GM23338 (cell line): ENCODE measurements at regions not wholly inside any gene's neighbourhood (a gene's known extent, or its start where the extent isn't known, plus 50 kb on each side); places are given as distances from the start of the nearest gene placed in this dataset.

ENCODE experiments used
- ATAC-seq: fragments of 200-7000 bp; cut with Tn5 transposase; 3 replicates; pipeline ENCODE4 v1.9.1; 2020
- DNase-seq: peaks from one replicate; pipeline ENCODE4 v3.0.0-alpha.2; 2015; ENCODE audit warnings: low spot score
- H2AFZ ChIP-seq: fragments of 200-600 bp; sonication (generic); 2 replicates; pipeline ENCODE4 v1.8.0; 2016; ENCODE audit warnings: antibody characterized with exemption, mild to moderate bottlenecking, moderate library complexity
- H3F3A ChIP-seq: fragments of 200-600 bp; sonication (generic); replicated peaks from 2 replicates; pipeline ENCODE4 v1.8.0; 2017; ENCODE audit warnings: antibody characterized with exemption, mixed run types, low read depth
- H3K27ac ChIP-seq: fragments of 200-600 bp; sonication (generic); 2 replicates; pipeline ENCODE4 v1.6.1; 2016; ENCODE audit warnings: low read depth
- H3K27me3 ChIP-seq: fragments of 200-600 bp; sonication (generic); 2 replicates; pipeline ENCODE4 v1.8.0; 2016; ENCODE audit warnings: mild to moderate bottlenecking, mixed run types, moderate library complexity; ENCODE audit not compliant: insufficient read depth
- H3K36me3 ChIP-seq: fragments of 200-600 bp; sonication (generic); 2 replicates; pipeline ENCODE4 v1.8.0; 2016; ENCODE audit warnings: mild to moderate bottlenecking; ENCODE audit not compliant: insufficient read depth
- H3K4me1 ChIP-seq: fragments of 200-600 bp; sonication (generic); 2 replicates; pipeline ENCODE4 v1.8.0; 2016; ENCODE audit warnings: mild to moderate bottlenecking, moderate library complexity; ENCODE audit not compliant: insufficient read depth
- H3K4me2 ChIP-seq: fragments of 200-600 bp; sonication (generic); 2 replicates; pipeline ENCODE4 v1.7.1; 2017; ENCODE audit warnings: mixed run types
- H3K4me3 ChIP-seq: fragments of 200-600 bp; sonication (generic); 2 replicates; pipeline ENCODE4 v1.6.1; 2016; ENCODE audit warnings: mixed run types
- H3K79me2 ChIP-seq: fragments of 200-600 bp; sonication (generic); replicated peaks from 2 replicates; pipeline ENCODE4 v1.8.0; 2017; ENCODE audit warnings: mild to moderate bottlenecking; ENCODE audit not compliant: insufficient read depth
- H3K9me2 ChIP-seq: fragments of 200-600 bp; sonication (generic); 2 replicates; pipeline ENCODE4 v1.8.0; 2017; ENCODE audit not compliant: insufficient read depth
- H4K20me1 ChIP-seq: fragments of 200-600 bp; sonication (generic); replicated peaks from 2 replicates; pipeline ENCODE4 v1.8.0; 2017; ENCODE audit warnings: mild to moderate bottlenecking; ENCODE audit not compliant: insufficient read depth
- H3K27ac Mint-ChIP-seq: 2 replicates; pipeline ENCODE4 v1.8.0; 2020; ENCODE audit warnings: inconsistent platforms, mild to moderate bottlenecking, moderate library complexity, mixed read lengths
- H3K27me3 Mint-ChIP-seq: 3 replicates; pipeline ENCODE4 v1.8.0; 2022; ENCODE audit warnings: low read depth, mild to moderate bottlenecking, moderate library complexity, mixed read lengths, inconsistent platforms; ENCODE audit not compliant: insufficient read depth, poor library complexity
- H3K36me3 Mint-ChIP-seq: 3 replicates; pipeline ENCODE4 v1.8.0; 2021; ENCODE audit warnings: low read depth, mild to moderate bottlenecking, inconsistent platforms, moderate library complexity, mixed read lengths
- H3K4me1 Mint-ChIP-seq: 3 replicates; pipeline ENCODE4 v1.8.0; 2020; ENCODE audit warnings: mild to moderate bottlenecking, inconsistent platforms, mixed read lengths
- H3K4me3 Mint-ChIP-seq: 3 replicates; pipeline ENCODE4 v1.8.0; 2021; ENCODE audit warnings: moderate library complexity, mild to moderate bottlenecking, inconsistent platforms, mixed read lengths
- H3K9me3 Mint-ChIP-seq: 3 replicates; pipeline ENCODE4 v1.8.0; 2020; ENCODE audit warnings: moderate library complexity, mild to moderate bottlenecking, inconsistent platforms, mixed read lengths
- CREB1 ChIP-seq: fragments of 250-450 bp; sonication (Bioruptor Pico); IDR thresholded peaks from 2 replicates; pipeline ENCODE4 v1.5.0; 2020; ENCODE audit warnings: low read depth, mild to moderate bottlenecking, moderate library complexity
- EZH2 ChIP-seq: fragments of 200-600 bp; sonication (generic); IDR thresholded peaks from one replicate; pipeline ENCODE4 v1.8.0; 2017; ENCODE audit warnings: antibody characterized with exemption, mild to moderate bottlenecking, low read depth; ENCODE audit not compliant: unreplicated experiment
- EZH2phosphoT487 ChIP-seq: fragments of 200-600 bp; sonication (generic); IDR thresholded peaks from one replicate; pipeline ENCODE4 v1.8.1; 2018; ENCODE audit warnings: antibody characterized with exemption; ENCODE audit not compliant: unreplicated experiment
- POLR2AphosphoS5 ChIP-seq: IDR thresholded peaks from 2 replicates; pipeline ENCODE4 v1.6.1; 2016; ENCODE audit warnings: antibody characterized with exemption, low read depth
- ZNF331 ChIP-seq: fragments of 250-450 bp; sonication (Bioruptor Pico); IDR thresholded peaks from 2 replicates; pipeline ENCODE4 v1.5.0; 2020; ENCODE audit warnings: low read depth, mild to moderate bottlenecking, moderate library complexity
- TF ChIP-seq, protein P1 (sequence below): IDR thresholded peaks from one replicate; pipeline ENCODE4 v1.6.1; 2018; ENCODE audit warnings: antibody characterized with exemption; ENCODE audit not compliant: unreplicated experiment
- TF ChIP-seq, protein P2 (sequence below): IDR thresholded peaks from 2 replicates; pipeline ENCODE4 v1.6.1; 2016; ENCODE audit warnings: antibody characterized with exemption
- TF ChIP-seq, protein P3 (sequence below): fragments of 250-450 bp; sonication (Bioruptor Pico); IDR thresholded peaks from 2 replicates; pipeline ENCODE4 v1.5.0; 2020; ENCODE audit warnings: mild to moderate bottlenecking, moderate library complexity

DNA sequence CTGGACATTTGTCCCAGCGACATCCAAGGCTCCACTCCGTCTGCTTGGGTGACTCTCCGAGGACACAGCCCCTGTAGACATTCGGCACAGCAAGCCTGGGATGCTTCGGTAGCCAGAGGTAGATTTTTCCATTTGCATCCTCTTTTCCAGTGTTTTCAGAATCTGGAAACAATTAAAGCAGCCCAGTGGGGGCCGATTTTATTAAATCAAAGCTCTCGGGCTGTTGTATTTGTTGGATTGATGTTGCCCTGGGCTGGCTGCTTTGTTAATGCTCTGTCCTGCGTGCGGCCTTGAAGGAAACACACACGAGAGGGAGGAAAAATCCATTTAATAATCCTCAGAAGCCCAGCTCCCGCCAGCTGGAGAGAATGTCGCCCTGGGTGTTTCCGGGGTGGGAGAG, 158.1 kb upstream of the CIBAR2 start:
- Mint-ChIP-seq H3K9me3 (no peaks in the 10 kb centered on the region), H3K27ac (no peak overlapping the region), H3K27me3 (peaks cover 11% of the 10 kb centered on the region), H3K4me1 (peaks cover 11% of the 10 kb centered on the region), H3K36me3 (no peaks in the 10 kb centered on the region; the same call in 2 of the 3 replicates), H3K4me3 (no peak overlapping the region)
- Histone ChIP-seq H4K20me1 (no peaks in the 10 kb centered on the region), H3K79me2 (peaks cover 5% of the 10 kb centered on the region; the same call in 1 of the 2 replicates), H3K4me3 (no peak overlapping the region), H2AFZ (no peak overlapping the region), H3K27ac (no peak overlapping the region), H3K4me2 (no peak overlapping the region), H3K27me3 (no peaks in the 10 kb centered on the region), H3F3A (no peaks in the 10 kb centered on the region), H3K9me2 (no peaks in the 10 kb centered on the region), H3K4me1 (no peaks in the 10 kb centered on the region; the same call in 1 of the 2 replicates), H3K36me3 (no peaks in the 10 kb centered on the region)
- no peak for ATAC-seq
- no peak for DNase-seq
- TF ChIP-seq POLR2AphosphoS5 (no peak), CREB1 (CRISPR knock-in tag) (no peak), EZH2 (no peak), ZNF331 (no peak), EZH2phosphoT487 (no peak)
- TF ChIP-seq, protein P1, sequence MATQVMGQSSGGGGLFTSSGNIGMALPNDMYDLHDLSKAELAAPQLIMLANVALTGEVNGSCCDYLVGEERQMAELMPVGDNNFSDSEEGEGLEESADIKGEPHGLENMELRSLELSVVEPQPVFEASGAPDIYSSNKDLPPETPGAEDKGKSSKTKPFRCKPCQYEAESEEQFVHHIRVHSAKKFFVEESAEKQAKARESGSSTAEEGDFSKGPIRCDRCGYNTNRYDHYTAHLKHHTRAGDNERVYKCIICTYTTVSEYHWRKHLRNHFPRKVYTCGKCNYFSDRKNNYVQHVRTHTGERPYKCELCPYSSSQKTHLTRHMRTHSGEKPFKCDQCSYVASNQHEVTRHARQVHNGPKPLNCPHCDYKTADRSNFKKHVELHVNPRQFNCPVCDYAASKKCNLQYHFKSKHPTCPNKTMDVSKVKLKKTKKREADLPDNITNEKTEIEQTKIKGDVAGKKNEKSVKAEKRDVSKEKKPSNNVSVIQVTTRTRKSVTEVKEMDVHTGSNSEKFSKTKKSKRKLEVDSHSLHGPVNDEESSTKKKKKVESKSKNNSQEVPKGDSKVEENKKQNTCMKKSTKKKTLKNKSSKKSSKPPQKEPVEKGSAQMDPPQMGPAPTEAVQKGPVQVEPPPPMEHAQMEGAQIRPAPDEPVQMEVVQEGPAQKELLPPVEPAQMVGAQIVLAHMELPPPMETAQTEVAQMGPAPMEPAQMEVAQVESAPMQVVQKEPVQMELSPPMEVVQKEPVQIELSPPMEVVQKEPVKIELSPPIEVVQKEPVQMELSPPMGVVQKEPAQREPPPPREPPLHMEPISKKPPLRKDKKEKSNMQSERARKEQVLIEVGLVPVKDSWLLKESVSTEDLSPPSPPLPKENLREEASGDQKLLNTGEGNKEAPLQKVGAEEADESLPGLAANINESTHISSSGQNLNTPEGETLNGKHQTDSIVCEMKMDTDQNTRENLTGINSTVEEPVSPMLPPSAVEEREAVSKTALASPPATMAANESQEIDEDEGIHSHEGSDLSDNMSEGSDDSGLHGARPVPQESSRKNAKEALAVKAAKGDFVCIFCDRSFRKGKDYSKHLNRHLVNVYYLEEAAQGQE: no peak
- TF ChIP-seq, protein P2, sequence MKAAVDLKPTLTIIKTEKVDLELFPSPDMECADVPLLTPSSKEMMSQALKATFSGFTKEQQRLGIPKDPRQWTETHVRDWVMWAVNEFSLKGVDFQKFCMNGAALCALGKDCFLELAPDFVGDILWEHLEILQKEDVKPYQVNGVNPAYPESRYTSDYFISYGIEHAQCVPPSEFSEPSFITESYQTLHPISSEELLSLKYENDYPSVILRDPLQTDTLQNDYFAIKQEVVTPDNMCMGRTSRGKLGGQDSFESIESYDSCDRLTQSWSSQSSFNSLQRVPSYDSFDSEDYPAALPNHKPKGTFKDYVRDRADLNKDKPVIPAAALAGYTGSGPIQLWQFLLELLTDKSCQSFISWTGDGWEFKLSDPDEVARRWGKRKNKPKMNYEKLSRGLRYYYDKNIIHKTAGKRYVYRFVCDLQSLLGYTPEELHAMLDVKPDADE: no peak
- TF ChIP-seq, protein P3, sequence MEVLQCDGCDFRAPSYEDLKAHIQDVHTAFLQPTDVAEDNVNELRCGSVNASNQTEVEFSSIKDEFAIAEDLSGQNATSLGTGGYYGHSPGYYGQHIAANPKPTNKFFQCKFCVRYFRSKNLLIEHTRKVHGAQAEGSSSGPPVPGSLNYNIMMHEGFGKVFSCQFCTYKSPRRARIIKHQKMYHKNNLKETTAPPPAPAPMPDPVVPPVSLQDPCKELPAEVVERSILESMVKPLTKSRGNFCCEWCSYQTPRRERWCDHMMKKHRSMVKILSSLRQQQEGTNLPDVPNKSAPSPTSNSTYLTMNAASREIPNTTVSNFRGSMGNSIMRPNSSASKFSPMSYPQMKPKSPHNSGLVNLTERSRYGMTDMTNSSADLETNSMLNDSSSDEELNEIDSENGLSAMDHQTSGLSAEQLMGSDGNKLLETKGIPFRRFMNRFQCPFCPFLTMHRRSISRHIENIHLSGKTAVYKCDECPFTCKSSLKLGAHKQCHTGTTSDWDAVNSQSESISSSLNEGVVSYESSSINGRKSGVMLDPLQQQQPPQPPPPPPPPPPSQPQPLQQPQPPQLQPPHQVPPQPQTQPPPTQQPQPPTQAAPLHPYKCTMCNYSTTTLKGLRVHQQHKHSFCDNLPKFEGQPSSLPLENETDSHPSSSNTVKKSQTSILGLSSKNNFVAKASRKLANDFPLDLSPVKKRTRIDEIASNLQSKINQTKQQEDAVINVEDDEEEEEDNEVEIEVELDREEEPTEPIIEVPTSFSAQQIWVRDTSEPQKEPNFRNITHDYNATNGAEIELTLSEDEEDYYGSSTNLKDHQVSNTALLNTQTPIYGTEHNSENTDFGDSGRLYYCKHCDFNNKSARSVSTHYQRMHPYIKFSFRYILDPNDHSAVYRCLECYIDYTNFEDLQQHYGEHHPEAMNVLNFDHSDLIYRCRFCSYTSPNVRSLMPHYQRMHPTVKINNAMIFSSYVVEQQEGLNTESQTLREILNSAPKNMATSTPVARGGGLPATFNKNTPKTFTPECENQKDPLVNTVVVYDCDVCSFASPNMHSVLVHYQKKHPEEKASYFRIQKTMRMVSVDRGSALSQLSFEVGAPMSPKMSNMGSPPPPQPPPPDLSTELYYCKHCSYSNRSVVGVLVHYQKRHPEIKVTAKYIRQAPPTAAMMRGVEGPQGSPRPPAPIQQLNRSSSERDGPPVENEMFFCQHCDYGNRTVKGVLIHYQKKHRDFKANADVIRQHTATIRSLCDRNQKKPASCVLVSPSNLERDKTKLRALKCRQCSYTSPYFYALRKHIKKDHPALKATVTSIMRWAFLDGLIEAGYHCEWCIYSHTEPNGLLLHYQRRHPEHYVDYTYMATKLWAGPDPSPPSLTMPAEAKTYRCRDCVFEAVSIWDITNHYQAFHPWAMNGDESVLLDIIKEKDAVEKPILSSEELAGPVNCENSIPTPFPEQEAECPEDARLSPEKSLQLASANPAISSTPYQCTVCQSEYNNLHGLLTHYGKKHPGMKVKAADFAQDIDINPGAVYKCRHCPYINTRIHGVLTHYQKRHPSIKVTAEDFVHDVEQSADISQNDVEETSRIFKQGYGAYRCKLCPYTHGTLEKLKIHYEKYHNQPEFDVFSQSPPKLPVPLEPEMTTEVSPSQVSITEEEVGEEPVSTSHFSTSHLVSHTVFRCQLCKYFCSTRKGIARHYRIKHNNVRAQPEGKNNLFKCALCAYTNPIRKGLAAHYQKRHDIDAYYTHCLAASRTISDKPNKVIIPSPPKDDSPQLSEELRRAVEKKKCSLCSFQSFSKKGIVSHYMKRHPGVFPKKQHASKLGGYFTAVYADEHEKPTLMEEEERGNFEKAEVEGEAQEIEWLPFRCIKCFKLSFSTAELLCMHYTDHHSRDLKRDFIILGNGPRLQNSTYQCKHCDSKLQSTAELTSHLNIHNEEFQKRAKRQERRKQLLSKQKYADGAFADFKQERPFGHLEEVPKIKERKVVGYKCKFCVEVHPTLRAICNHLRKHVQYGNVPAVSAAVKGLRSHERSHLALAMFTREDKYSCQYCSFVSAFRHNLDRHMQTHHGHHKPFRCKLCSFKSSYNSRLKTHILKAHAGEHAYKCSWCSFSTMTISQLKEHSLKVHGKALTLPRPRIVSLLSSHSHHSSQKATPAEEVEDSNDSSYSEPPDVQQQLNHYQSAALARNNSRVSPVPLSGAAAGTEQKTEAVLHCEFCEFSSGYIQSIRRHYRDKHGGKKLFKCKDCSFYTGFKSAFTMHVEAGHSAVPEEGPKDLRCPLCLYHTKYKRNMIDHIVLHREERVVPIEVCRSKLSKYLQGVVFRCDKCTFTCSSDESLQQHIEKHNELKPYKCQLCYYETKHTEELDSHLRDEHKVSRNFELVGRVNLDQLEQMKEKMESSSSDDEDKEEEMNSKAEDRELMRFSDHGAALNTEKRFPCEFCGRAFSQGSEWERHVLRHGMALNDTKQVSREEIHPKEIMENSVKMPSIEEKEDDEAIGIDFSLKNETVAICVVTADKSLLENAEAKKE: no peak
